Calu3 (cell line): ENCODE measurements at regions not wholly inside any gene's neighbourhood (a gene's known extent, or its start where the extent isn't known, plus 50 kb on each side); places are given as distances from the start of the nearest gene placed in this dataset.

ENCODE experiments used
- BruUV-seq: library from RNA; stranded (reverse); fragments of 400-500 nt; replicated peaks from 2 replicates; lab custom pipeline; 2021; lab: Mats Ljungman, UMichigan
- CTCF ChIA-PET: fragments of 300-600 bp; sonication (Branson Sonifier 250); formaldehyde crosslinking; loops from one replicate; lab custom pipeline; 2022; ENCODE audit warnings: antibody characterized with exemption; lab: Charles Lee
- DNase-seq: peaks from one replicate; pipeline ENCODE4 v3.0.0; 2022
- H3K27ac Mint-ChIP-seq: one replicate; pipeline ENCODE4 v1.8.0; 2022; ENCODE audit warnings: mixed read lengths; ENCODE audit not compliant: unreplicated experiment
- H3K27me3 Mint-ChIP-seq: one replicate; pipeline ENCODE4 v1.8.0; 2022; ENCODE audit warnings: mixed read lengths; ENCODE audit not compliant: unreplicated experiment
- H3K36me3 Mint-ChIP-seq: one replicate; pipeline ENCODE4 v1.8.0; 2022; ENCODE audit warnings: mild to moderate bottlenecking, moderate library complexity, mixed read lengths; ENCODE audit not compliant: insufficient read depth, unreplicated experiment
- H3K4me1 Mint-ChIP-seq: one replicate; pipeline ENCODE4 v1.8.0; 2022; ENCODE audit warnings: mild to moderate bottlenecking, low read depth, mixed read lengths; ENCODE audit not compliant: unreplicated experiment
- H3K4me3 Mint-ChIP-seq: one replicate; pipeline ENCODE4 v1.8.0; 2022; ENCODE audit warnings: mild to moderate bottlenecking, low read depth, moderate library complexity, mixed read lengths; ENCODE audit not compliant: unreplicated experiment
- H3K9me3 Mint-ChIP-seq: one replicate; pipeline ENCODE4 v1.8.0; 2022; ENCODE audit warnings: low read depth, mixed read lengths; ENCODE audit not compliant: unreplicated experiment
- intact Hi-C: fragments of 100-400 bp; cut with micrococcal nuclease; formaldehyde crosslinking; loops from one replicate; pipeline ENCODE4 v1.10.0; 2022; ENCODE audit not compliant: unreplicated experiment
- TF ChIP-seq, protein P1 (sequence below): fragments of 200-600 bp; IDR thresholded peaks from one replicate; pipeline ENCODE4 v1.8.0; 2022; ENCODE audit warnings: antibody characterized with exemption; ENCODE audit not compliant: unreplicated experiment

DNA sequence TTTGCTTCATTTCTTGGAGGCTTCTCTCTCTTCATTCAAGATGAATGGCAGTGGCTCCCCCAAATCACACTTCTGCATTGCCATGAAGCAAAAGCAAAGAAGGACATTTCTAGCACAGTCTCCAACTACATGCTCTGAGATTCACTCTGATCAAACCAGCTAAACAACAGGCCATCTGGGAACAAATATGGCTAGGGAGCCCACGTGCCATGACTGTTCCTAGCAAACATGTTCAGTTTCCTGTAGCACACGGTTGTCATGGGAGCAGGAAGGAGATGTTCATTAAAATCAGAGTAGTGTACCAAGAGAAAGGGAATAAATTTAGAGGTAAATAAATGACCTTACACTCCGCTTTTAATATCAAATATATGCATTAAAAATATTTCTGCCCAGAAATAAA lies 327.3 kb downstream of the GBE1 start:
- CTCF ChIA-PET, result no interaction called here
- DNase-seq, result no peak
- no peaks in the 10 kb centered on the region for H3K27me3 Mint-ChIP-seq
- intact Hi-C loops, result no loop called here
- H3K27ac Mint-ChIP-seq, result no peak overlapping the region
- no TSS peak for BruUV-seq
- no peak overlapping the region for H3K4me3 Mint-ChIP-seq
- H3K9me3 Mint-ChIP-seq, result peaks cover 4% of the 10 kb centered on the region
- TF ChIP-seq, protein P1, sequence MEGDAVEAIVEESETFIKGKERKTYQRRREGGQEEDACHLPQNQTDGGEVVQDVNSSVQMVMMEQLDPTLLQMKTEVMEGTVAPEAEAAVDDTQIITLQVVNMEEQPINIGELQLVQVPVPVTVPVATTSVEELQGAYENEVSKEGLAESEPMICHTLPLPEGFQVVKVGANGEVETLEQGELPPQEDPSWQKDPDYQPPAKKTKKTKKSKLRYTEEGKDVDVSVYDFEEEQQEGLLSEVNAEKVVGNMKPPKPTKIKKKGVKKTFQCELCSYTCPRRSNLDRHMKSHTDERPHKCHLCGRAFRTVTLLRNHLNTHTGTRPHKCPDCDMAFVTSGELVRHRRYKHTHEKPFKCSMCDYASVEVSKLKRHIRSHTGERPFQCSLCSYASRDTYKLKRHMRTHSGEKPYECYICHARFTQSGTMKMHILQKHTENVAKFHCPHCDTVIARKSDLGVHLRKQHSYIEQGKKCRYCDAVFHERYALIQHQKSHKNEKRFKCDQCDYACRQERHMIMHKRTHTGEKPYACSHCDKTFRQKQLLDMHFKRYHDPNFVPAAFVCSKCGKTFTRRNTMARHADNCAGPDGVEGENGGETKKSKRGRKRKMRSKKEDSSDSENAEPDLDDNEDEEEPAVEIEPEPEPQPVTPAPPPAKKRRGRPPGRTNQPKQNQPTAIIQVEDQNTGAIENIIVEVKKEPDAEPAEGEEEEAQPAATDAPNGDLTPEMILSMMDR, result no peak
- H3K36me3 Mint-ChIP-seq, result no peaks in the 10 kb centered on the region
- no peaks in the 10 kb centered on the region for H3K4me1 Mint-ChIP-seq

DNA sequence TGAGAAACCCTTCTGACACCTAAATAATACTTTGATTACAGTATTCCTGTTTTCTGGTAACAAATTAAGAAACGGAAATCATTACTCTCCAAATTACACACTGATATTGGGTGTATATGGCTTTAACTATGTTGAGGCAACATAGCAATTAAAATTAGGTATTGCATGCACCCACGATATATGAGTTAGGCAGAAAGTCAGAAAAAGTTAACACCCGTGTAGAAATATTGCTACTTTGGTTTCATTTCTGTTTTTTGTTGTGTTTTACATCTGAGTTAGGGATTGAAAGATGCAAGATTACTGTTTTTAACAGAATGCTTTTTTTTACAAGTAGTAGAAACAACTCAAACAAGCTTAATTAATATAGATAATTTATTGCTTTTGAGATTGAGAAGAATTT lies 327.8 kb downstream of the GBE1 start:
- CTCF ChIA-PET, result no interaction called here
- Mint-ChIP-seq H3K4me1 (no peaks in the 10 kb centered on the region), H3K9me3 (peaks cover 4% of the 10 kb centered on the region), H3K36me3 (no peaks in the 10 kb centered on the region), H3K27me3 (no peaks in the 10 kb centered on the region), H3K4me3 (no peak overlapping the region), H3K27ac (no peak overlapping the region)
- no peak for DNase-seq
- intact Hi-C loops, result no loop called here
- TF ChIP-seq, protein P1, result no peak
- BruUV-seq, result no TSS peak

DNA sequence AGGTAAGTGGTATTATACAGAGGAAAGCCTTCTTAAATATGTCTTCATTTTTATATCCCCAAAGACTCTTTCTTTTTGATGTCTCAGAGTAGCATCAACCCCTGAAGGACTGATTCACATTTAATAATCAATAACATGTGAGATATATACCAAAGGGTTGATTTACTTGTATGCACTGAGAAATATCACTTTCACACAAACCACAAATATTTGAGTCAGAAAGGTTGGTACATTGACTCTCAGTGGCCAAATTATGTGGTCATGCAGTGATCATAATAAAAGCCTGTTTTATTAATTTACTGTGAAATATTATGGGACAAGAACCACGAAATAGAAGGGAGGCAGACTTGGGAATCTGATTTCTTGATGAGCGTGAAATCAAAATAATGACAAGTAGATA lies 329.0 kb downstream of the GBE1 start:
- intact Hi-C loops, result no loop called here
- H3K4me1 Mint-ChIP-seq, result no peaks in the 10 kb centered on the region

DNA sequence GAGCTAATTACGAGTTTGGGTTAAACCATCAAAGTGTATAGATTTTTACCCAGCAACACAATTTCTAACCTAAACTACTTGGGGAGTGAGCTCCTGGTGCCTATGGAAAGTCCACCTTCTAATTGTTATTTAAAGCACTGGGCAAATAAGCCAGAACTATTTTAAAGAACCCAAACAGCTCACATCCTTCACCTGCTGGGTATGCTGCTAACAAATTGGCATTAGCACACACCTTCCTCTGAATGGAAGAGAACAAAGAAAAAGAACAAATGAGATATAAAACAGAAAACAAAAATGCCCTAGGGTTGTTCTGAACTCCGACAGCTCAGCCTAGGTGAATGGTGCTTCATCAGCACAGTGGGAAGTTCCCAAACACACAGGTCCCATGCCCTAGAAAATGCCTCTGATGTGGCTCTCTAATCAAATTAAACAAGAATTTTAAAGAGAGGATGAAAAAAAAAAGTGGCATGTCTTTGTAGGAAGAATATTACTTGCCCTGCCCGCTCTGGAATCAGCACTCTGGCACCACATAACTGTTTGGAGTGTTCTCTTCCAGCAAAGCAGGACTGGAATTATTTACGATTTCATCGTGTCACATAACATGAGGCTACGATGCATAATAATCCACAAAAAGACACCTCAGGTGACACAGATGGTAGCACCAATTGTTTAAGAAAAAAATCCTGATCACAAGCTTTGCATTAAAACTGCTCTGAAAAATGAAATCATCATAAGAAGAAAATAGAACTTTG lies 334.4 kb downstream of the GBE1 start:
- DNase-seq, result no peak
- TF ChIP-seq, protein P1, result no peak
- Mint-ChIP-seq H3K9me3 (no peaks in the 10 kb centered on the region), H3K36me3 (no peaks in the 10 kb centered on the region), H3K27ac (no peak overlapping the region), H3K4me1 (no peaks in the 10 kb centered on the region), H3K4me3 (no peak overlapping the region), H3K27me3 (no peaks in the 10 kb centered on the region)
- CTCF ChIA-PET, result no interaction called here
- intact Hi-C loops, result no loop called here
- no TSS peak for BruUV-seq

More for the DNA sequence above, 329.0 kb downstream of the GBE1 start:
- no peak for DNase-seq
- no TSS peak for BruUV-seq
- Mint-ChIP-seq H3K9me3 (no peaks in the 10 kb centered on the region), H3K27me3 (no peaks in the 10 kb centered on the region), H3K36me3 (no peaks in the 10 kb centered on the region), H3K27ac (no peak overlapping the region), H3K4me3 (no peak overlapping the region)
- TF ChIP-seq, protein P1, result no peak
- CTCF ChIA-PET, result no interaction called here
